ENCODE measurements at regions not wholly inside any gene's neighbourhood (a gene's known extent, or its start where the extent isn't known, plus 50 kb on each side); places are given as distances from the start of the nearest gene placed in this dataset.

DNA sequence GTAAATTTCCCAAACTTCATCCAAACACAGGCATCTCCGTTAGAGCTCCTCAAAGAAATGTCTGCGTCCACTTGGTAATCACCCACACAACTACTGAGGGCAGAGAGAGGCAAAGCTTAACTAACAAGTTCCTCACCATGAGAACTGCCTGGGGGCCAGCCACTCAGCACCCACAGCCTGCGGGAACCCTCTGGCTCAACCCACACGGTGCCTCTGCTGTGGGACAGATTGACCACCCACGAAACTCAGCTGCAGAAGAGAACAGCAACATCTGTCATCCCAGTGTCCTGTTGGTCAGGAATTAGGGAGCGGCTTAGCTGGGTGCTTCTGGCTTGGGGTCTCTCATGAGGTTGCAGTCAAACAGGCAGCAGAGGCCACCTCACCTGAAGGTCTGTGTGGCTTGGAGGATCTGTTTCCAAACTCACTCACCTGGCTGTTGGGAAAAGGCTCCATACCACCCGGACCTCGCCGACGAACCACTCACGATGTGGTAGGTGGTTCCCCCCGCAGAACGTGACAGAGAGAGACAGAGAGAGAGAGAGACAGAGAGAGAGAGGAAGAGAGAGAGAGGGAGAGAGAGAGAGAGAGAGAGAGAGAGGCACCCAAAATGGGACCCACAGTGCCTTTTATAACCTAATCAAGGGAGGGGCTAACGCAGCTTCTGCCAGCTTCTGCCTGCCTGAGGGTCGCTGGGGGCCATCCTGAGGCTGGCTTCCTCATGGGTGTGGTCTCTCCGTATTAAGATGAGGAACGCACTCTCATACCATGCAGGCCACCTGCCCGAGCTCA is 103.5 kb downstream of the OLFM1 start:
- TF ChIP-seq ZNF699 (CRISPR knock-in tag; IDR thresholded peaks at IDR 0.05; ENCODE audit: insufficient replicate concordance) (no peak), PML (IDR thresholded peaks at IDR 0.05; ENCODE audit: low read length) (no peak), ZNF644 (tag; IDR thresholded peaks at IDR 0.05; ENCODE audit: low read depth) (no peak), HCFC1 (IDR thresholded peaks at IDR 0.05; ENCODE audit: low read depth, low read length) (no peak), KDM4B (IDR thresholded peaks at IDR 0.05; ENCODE audit: borderline replicate concordance in 2 of 2, low read depth in 1 of 2) (no peak), KAT7 (CRISPR knock-in tag; IDR thresholded peaks at IDR 0.05; ENCODE audit: borderline replicate concordance) (no peak), SOX6 (IDR thresholded peaks at IDR 0.05) (no peak), CBFA2T3 (IDR thresholded peaks at IDR 0.05) (no peak), ZZZ3 (IDR thresholded peaks at IDR 0.05) (no peak)
- TF ChIP-seq, protein P1, sequence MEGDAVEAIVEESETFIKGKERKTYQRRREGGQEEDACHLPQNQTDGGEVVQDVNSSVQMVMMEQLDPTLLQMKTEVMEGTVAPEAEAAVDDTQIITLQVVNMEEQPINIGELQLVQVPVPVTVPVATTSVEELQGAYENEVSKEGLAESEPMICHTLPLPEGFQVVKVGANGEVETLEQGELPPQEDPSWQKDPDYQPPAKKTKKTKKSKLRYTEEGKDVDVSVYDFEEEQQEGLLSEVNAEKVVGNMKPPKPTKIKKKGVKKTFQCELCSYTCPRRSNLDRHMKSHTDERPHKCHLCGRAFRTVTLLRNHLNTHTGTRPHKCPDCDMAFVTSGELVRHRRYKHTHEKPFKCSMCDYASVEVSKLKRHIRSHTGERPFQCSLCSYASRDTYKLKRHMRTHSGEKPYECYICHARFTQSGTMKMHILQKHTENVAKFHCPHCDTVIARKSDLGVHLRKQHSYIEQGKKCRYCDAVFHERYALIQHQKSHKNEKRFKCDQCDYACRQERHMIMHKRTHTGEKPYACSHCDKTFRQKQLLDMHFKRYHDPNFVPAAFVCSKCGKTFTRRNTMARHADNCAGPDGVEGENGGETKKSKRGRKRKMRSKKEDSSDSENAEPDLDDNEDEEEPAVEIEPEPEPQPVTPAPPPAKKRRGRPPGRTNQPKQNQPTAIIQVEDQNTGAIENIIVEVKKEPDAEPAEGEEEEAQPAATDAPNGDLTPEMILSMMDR (IDR thresholded peaks at IDR 0.05 in 2 of 3, conservative IDR thresholded peaks at IDR 0.05 in 1 of 3; ENCODE audit: insufficient read depth in 2 of 3, low read depth in 1 of 3, low read length in 3 of 3), result no peak
- TF ChIP-seq, protein P2, sequence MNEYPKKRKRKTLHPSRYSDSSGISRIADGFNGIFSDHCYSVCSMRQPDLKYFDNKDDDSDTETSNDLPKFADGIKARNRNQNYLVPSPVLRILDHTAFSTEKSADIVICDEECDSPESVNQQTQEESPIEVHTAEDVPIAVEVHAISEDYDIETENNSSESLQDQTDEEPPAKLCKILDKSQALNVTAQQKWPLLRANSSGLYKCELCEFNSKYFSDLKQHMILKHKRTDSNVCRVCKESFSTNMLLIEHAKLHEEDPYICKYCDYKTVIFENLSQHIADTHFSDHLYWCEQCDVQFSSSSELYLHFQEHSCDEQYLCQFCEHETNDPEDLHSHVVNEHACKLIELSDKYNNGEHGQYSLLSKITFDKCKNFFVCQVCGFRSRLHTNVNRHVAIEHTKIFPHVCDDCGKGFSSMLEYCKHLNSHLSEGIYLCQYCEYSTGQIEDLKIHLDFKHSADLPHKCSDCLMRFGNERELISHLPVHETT (CRISPR knock-in tag; conservative IDR thresholded peaks at IDR 0.05 in 1 of 2, IDR thresholded peaks at IDR 0.05 in 1 of 2), result no peak
- TF ChIP-seq, protein P3, sequence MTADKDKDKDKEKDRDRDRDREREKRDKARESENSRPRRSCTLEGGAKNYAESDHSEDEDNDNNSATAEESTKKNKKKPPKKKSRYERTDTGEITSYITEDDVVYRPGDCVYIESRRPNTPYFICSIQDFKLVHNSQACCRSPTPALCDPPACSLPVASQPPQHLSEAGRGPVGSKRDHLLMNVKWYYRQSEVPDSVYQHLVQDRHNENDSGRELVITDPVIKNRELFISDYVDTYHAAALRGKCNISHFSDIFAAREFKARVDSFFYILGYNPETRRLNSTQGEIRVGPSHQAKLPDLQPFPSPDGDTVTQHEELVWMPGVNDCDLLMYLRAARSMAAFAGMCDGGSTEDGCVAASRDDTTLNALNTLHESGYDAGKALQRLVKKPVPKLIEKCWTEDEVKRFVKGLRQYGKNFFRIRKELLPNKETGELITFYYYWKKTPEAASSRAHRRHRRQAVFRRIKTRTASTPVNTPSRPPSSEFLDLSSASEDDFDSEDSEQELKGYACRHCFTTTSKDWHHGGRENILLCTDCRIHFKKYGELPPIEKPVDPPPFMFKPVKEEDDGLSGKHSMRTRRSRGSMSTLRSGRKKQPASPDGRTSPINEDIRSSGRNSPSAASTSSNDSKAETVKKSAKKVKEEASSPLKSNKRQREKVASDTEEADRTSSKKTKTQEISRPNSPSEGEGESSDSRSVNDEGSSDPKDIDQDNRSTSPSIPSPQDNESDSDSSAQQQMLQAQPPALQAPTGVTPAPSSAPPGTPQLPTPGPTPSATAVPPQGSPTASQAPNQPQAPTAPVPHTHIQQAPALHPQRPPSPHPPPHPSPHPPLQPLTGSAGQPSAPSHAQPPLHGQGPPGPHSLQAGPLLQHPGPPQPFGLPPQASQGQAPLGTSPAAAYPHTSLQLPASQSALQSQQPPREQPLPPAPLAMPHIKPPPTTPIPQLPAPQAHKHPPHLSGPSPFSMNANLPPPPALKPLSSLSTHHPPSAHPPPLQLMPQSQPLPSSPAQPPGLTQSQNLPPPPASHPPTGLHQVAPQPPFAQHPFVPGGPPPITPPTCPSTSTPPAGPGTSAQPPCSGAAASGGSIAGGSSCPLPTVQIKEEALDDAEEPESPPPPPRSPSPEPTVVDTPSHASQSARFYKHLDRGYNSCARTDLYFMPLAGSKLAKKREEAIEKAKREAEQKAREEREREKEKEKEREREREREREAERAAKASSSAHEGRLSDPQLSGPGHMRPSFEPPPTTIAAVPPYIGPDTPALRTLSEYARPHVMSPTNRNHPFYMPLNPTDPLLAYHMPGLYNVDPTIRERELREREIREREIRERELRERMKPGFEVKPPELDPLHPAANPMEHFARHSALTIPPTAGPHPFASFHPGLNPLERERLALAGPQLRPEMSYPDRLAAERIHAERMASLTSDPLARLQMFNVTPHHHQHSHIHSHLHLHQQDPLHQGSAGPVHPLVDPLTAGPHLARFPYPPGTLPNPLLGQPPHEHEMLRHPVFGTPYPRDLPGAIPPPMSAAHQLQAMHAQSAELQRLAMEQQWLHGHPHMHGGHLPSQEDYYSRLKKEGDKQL (CRISPR knock-in tag; IDR thresholded peaks at IDR 0.05; ENCODE audit: borderline replicate concordance), result no peak

Measured in K562 (cell line).